ENCODE measurements at regions not wholly inside any gene's neighbourhood (a gene's known extent, or its start where the extent isn't known, plus 50 kb on each side); places are given as distances from the start of the nearest gene placed in this dataset.

DNA sequence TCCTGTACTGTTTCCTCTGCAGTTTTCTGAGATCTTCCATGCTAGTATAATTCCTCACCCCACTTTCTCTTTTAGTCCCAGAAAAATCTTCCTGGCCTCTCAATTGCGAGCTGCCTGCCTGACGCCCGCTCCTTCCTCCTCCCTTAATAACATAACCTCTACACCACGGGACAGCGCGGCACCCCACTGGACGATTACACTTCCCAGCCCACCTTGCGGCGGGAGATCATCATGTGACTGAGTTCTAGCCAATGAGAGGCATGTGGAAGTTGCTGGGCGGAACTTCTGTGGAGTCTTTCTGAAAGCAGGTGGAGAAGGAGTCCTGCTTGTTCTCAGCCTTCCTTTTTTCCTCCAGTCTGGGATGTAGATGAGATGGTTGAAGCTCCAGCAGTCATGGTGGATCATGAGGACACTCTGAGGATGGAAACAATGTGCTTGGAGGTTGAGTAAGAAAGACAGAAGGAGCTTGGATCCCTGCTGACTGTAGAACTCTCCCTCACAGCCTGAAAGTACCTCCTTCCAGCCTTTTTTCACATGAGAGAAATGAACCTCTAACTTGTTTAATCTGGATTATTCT lies 133.6 kb upstream of the VRK1 start:
- intact Hi-C loops (cut with DNase I; ENCODE audit: low total_unique reads) (no loop called here), in situ Hi-C loops (cut with MboI; ENCODE audit: low pct_ligation_motif_present in 1 of 4, low pct_unique_long_range_greater_than_20kb in 1 of 4, low sequenced_read_pairs in 3 of 4) (no loop called here)
- TF ChIP-seq EP300 (IDR thresholded peaks at IDR 0.05; ENCODE audit: low read depth) (no peak), POLR2AphosphoS5 (IDR thresholded peaks at IDR 0.05) (no peak), POLR2A (IDR thresholded peaks at IDR 0.05) (no peak)
- TF ChIP-seq, protein P1, sequence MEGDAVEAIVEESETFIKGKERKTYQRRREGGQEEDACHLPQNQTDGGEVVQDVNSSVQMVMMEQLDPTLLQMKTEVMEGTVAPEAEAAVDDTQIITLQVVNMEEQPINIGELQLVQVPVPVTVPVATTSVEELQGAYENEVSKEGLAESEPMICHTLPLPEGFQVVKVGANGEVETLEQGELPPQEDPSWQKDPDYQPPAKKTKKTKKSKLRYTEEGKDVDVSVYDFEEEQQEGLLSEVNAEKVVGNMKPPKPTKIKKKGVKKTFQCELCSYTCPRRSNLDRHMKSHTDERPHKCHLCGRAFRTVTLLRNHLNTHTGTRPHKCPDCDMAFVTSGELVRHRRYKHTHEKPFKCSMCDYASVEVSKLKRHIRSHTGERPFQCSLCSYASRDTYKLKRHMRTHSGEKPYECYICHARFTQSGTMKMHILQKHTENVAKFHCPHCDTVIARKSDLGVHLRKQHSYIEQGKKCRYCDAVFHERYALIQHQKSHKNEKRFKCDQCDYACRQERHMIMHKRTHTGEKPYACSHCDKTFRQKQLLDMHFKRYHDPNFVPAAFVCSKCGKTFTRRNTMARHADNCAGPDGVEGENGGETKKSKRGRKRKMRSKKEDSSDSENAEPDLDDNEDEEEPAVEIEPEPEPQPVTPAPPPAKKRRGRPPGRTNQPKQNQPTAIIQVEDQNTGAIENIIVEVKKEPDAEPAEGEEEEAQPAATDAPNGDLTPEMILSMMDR (IDR thresholded peaks at IDR 0.05): no peak
- H3K9me3 ChIP-seq: no peaks in the 10 kb centered on the region
- no peak for DNase-seq
- no peak overlapping the region for H3K27ac ChIP-seq
- peaks cover 15% of the 10 kb centered on the region for H3K27me3 ChIP-seq
- H3K4me3 ChIP-seq: no peak overlapping the region
- WGBS, 2 donors (ENCODE audit: low coverage in 1 of 2): 80% methylated on average over 3 to 10 of the region's 10 CpGs
- H3K36me3 ChIP-seq: no peaks in the 10 kb centered on the region
- H3K4me1 ChIP-seq: no peaks in the 10 kb centered on the region

DNA sequence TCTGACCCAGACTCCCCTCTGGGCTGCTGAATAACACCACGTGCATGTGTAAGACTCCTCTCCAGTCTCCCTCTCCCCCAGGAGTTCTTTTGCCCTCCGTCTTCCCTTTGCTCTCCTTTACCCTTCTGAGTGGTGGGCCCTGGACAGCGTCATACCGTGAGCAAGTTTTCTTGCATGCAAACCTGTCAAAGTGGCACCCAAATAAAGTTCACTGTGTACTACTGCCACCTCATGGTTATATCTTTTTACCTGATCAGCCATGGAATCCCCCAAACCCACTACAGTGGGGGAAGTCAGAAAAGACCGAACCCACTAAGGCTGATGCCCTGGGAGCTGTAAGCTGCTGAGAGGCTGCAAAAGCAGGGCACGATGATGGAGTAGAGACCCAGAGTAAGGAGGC lies 131.1 kb upstream of the VRK1 start:
- DNase-seq: no peak
- TF ChIP-seq, protein P1 (IDR thresholded peaks at IDR 0.05): no peak
- TF ChIP-seq EP300 (IDR thresholded peaks at IDR 0.05; ENCODE audit: low read depth) (no peak), POLR2AphosphoS5 (IDR thresholded peaks at IDR 0.05) (no peak), POLR2A (IDR thresholded peaks at IDR 0.05) (no peak)
- no peak overlapping the region for H3K4me3 ChIP-seq
- no peak overlapping the region for H3K27ac ChIP-seq
- in situ Hi-C loops (cut with MboI; ENCODE audit: low pct_ligation_motif_present in 1 of 4, low pct_unique_long_range_greater_than_20kb in 1 of 4, low sequenced_read_pairs in 3 of 4): no loop called here
- no peaks in the 10 kb centered on the region for H3K9me3 ChIP-seq
- intact Hi-C loops (cut with DNase I; ENCODE audit: low total_unique reads): no loop called here
- peaks cover 5% of the 10 kb centered on the region for H3K27me3 ChIP-seq
- H3K36me3 ChIP-seq: no peaks in the 10 kb centered on the region
- H3K4me1 ChIP-seq: no peaks in the 10 kb centered on the region
- WGBS, 2 donors (ENCODE audit: low coverage in 1 of 2): 43 to 57% methylated on average over 4 to 6 of the region's 6 CpGs

DNA sequence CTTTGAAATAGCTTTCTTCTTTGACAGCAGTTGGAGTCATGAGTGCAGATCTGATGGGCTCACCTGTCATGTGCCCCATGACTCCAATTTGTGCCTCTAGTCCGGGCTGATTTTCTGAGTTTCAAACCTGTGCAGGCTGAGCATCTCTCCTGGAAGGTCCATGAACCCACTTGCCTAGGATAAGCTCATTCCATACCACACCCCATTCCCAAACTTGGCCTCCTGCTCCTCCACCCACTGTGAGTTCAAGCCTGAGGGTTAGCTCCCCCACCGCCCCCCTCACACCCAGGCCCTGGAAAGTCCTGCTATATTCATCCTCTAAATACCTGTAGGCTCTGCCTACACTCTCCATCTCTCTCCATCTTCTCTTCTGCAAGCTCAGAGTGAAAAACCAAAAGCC lies 126.8 kb upstream of the VRK1 start:
- no peaks in the 10 kb centered on the region for H3K27me3 ChIP-seq
- H3K9me3 ChIP-seq: no peaks in the 10 kb centered on the region
- no peak overlapping the region for H3K4me3 ChIP-seq
- no peak for TF ChIP-seq EP300 (IDR thresholded peaks at IDR 0.05; ENCODE audit: low read depth)
- TF ChIP-seq POLR2AphosphoS5 (IDR thresholded peaks at IDR 0.05): no peak
- TF ChIP-seq, protein P1 (IDR thresholded peaks at IDR 0.05): no peak
- no peak for TF ChIP-seq POLR2A (IDR thresholded peaks at IDR 0.05)
- no peaks in the 10 kb centered on the region for H3K4me1 ChIP-seq
- DNase-seq: no peak
- 71 to 93% methylated on average over 1 to 2 of the region's 2 CpGs for WGBS, 2 donors (ENCODE audit: low coverage in 1 of 2)
- in situ Hi-C loops (cut with MboI; ENCODE audit: low pct_ligation_motif_present in 1 of 4, low pct_unique_long_range_greater_than_20kb in 1 of 4, low sequenced_read_pairs in 3 of 4) (no loop called here), intact Hi-C loops (cut with DNase I; ENCODE audit: low total_unique reads) (no loop called here)
- H3K36me3 ChIP-seq: no peaks in the 10 kb centered on the region
- H3K27ac ChIP-seq: no peak overlapping the region

DNA sequence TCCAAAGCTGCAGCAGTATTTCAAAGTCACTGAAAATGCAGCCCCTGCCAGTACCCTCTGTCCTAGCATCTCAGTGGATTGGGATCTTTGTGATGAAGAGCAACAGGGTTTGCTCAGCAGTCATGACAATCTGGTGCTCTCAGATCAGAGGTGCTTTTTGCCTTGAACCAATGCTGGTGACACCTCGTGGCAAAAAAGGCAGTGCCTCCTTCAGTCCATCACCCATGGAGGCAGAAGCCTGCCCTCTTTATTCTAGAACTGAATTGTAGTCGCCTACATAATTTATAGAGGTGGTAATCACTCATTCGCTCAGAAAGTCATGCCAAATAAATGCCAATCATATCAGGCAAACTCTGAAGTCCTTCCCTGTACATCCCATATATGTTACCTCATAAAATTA lies 126.0 kb upstream of the VRK1 start:
- Histone ChIP-seq H3K27me3 (no peaks in the 10 kb centered on the region), H3K36me3 (no peaks in the 10 kb centered on the region), H3K9me3 (no peaks in the 10 kb centered on the region), H3K4me1 (no peaks in the 10 kb centered on the region), H3K4me3 (no peak overlapping the region), H3K27ac (no peak overlapping the region)
- TF ChIP-seq, protein P1 (IDR thresholded peaks at IDR 0.05): no peak
- TF ChIP-seq EP300 (IDR thresholded peaks at IDR 0.05; ENCODE audit: low read depth) (no peak), POLR2AphosphoS5 (IDR thresholded peaks at IDR 0.05) (no peak), POLR2A (IDR thresholded peaks at IDR 0.05) (no peak)
- DNase-seq: no peak
- intact Hi-C loops (cut with DNase I; ENCODE audit: low total_unique reads) (no loop called here), in situ Hi-C loops (cut with MboI; ENCODE audit: low pct_ligation_motif_present in 1 of 4, low pct_unique_long_range_greater_than_20kb in 1 of 4, low sequenced_read_pairs in 3 of 4) (no loop called here)
- 50% methylated on average over 3 of the region's 3 CpGs; no CpG with 5 or more reads in 1 of the 2 donors for WGBS, 2 donors (ENCODE audit: low coverage in 1 of 2)

All from transverse colon (tissue), 4 donors.